H1 (cell line): ENCODE measurements at regions not wholly inside any gene's neighbourhood (a gene's known extent, or its start where the extent isn't known, plus 50 kb on each side); places are given as distances from the start of the nearest gene placed in this dataset.

Source experiments
- ASH2L ChIP-seq: fragments of 200-600, 300-600 bp; sonication (generic); IDR thresholded peaks from one replicate; pipeline ENCODE4 v1.7.1; 2017; ENCODE audit warnings: low read length
- CEBPB ChIP-seq: IDR thresholded peaks from 2 replicates; pipeline ENCODE4 v1.6.1; 2012; ENCODE audit warnings: low read depth, low read length
- EZH2 ChIP-seq: fragments of 200-600 bp; sonication (generic); IDR thresholded peaks from 2 replicates; pipeline ENCODE4 v1.7.1; 2012; ENCODE audit warnings: low read depth, mild to moderate bottlenecking, moderate library complexity, low read length, inconsistent platforms; ENCODE audit not compliant: severe bottlenecking
- GABPA ChIP-seq: IDR thresholded peaks from 2 replicates; pipeline ENCODE4 v1.6.1; 2011; ENCODE audit warnings: mild to moderate bottlenecking, low read length, moderate library complexity, borderline replicate concordance; ENCODE audit not compliant: insufficient read depth
- GTF2F1 ChIP-seq: IDR thresholded peaks from 2 replicates; pipeline ENCODE4 v1.6.1; 2012; ENCODE audit warnings: low read depth, low read length, improper control_type of control experiment, borderline replicate concordance
- HDAC2 ChIP-seq, 2 experiments: fragments of 300-600 bp in 1 of 2; sonication (generic) in 1 of 2; IDR thresholded peaks; 2 replicates each; pipeline ENCODE4 v1.6.1; 2011 to 2012; ENCODE audit warnings: low read depth in 2 of 2, low read length in 2 of 2, mild to moderate bottlenecking in 2 of 2, moderate library complexity in 2 of 2, borderline replicate concordance in 1 of 2, inconsistent platforms in 1 of 2
- KDM1A ChIP-seq: fragments of 200-600, 300-600 bp; sonication (generic); IDR thresholded peaks from 2 replicates; pipeline ENCODE4 v1.7.1; 2016; ENCODE audit warnings: mild to moderate bottlenecking, low read length, borderline replicate concordance
- KDM5A ChIP-seq: fragments of 200-600 bp; IDR thresholded peaks from 2 replicates; pipeline ENCODE4 v1.7.1; 2012; ENCODE audit warnings: mild to moderate bottlenecking, low read length, inconsistent platforms, mixed read lengths
- MAFK ChIP-seq: IDR thresholded peaks from 2 replicates; pipeline ENCODE4 v1.6.1; 2012; ENCODE audit warnings: low read depth, mild to moderate bottlenecking, improper control_type of control experiment, low read length
- NANOG ChIP-seq: IDR thresholded peaks from 2 replicates; pipeline ENCODE4 v1.6.1; 2011; ENCODE audit warnings: low read length, low read depth, mild to moderate bottlenecking, inconsistent platforms; ENCODE audit not compliant: insufficient read depth, poor library complexity, severe bottlenecking
- NRF1 ChIP-seq: IDR thresholded peaks from 2 replicates; pipeline ENCODE4 v1.6.1; 2011; ENCODE audit warnings: mild to moderate bottlenecking, low read depth, low read length, improper control_type of control experiment
- SP1 ChIP-seq: IDR thresholded peaks from 2 replicates; pipeline ENCODE4 v1.6.1; 2011; ENCODE audit warnings: low read depth, low read length
- SRF ChIP-seq: IDR thresholded peaks from 2 replicates; pipeline ENCODE4 v1.6.1; 2011; ENCODE audit warnings: mild to moderate bottlenecking, low read depth, low read length, moderate library complexity
- TAF7 ChIP-seq: optimal IDR thresholded peaks from 2 replicates; pipeline ENCODE3; 2011; ENCODE audit warnings: low read depth, mild to moderate bottlenecking, inconsistent platforms, low read length, moderate library complexity, borderline replicate concordance
- YY1 ChIP-seq: IDR thresholded peaks from 2 replicates; pipeline ENCODE4 v1.6.1; 2011; ENCODE audit warnings: low read depth, mild to moderate bottlenecking, low read length

DNA sequence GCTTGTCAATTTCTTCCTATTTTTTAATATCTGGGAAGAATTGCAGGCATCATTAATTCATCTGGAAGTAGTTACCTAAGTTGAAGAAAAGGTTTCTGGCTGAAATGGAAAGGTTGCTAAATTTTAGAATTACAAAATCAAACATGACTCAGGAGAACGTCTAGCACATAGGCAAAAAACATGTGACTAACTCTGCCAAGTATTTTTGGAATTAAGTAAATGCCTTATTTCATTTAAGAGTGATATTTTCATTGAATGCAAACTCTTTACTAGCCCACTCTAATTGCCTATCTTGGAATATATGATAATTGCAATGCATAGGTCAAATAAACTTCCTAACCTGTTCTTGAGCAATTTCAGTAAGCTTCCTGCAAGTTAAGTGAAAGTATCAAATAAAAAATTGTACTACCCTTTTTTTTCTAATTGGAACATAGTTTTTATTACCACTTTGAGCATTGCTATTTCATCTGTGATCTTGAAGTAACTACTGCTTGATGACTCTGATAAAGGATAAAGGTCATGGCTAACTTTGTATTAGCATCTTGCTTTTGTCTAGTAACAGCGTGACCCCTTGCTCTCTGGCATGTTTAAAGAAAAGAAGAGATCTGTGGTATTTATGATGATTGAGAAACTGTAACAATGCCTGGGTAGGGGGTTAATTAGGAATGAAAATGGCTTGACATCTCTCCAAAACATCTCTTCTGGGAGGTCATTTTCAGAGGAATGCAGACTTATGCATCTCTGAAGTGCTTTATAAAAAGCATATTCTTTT, 208.3 kb upstream of the NCAM2 start (continued):
- TF ChIP-seq YY1: no peak
- TF ChIP-seq MAFK: no peak
- no peak for TF ChIP-seq SRF
- TF ChIP-seq ASH2L: no peak
- peak; percentile 43; the same call in 1 of the 2 replicates for TF ChIP-seq CEBPB
- no peak for TF ChIP-seq GTF2F1
- no peak for TF ChIP-seq TAF7
- TF ChIP-seq EZH2: no peak
- TF ChIP-seq NRF1: no peak
- TF ChIP-seq SP1: peak; percentile 79
- TF ChIP-seq KDM5A: no peak
- TF ChIP-seq HDAC2 (IDR thresholded peaks at IDR 0.05; ENCODE audit: borderline replicate concordance in 1 of 2, low read depth in 2 of 2, low read length in 2 of 2): peak in 1 of 2 experiments; percentile 53; a peak in 1 of 4 replicates
- TF ChIP-seq GABPA: no peak
- peak; percentile 95 for TF ChIP-seq NANOG
- no peak for TF ChIP-seq KDM1A
